ENCODE measurements at regions not wholly inside any gene's neighbourhood (a gene's known extent, or its start where the extent isn't known, plus 50 kb on each side); places are given as distances from the start of the nearest gene placed in this dataset.

GRCh38 chr15:47945872-47946650 is 174.7 kb upstream of the SLC24A5 start:
- H3K4me1 Mint-ChIP-seq (ENCODE audit: insufficient read depth, unreplicated experiment), result no peaks in the 10 kb centered on the region
- POLR2A ChIA-PET, result no interaction called here
- H3K36me3 Mint-ChIP-seq (ENCODE audit: insufficient read depth, unreplicated experiment), result no peaks in the 10 kb centered on the region
- DNase-seq (ENCODE audit: unreplicated experiment), result no peak
- H3K4me3 Mint-ChIP-seq (ENCODE audit: unreplicated experiment), result no peak overlapping the region
- intact Hi-C loops (cut with micrococcal nuclease), result no loop called here
- H3K27me3 Mint-ChIP-seq (ENCODE audit: insufficient read depth, unreplicated experiment), result no peaks in the 10 kb centered on the region
- no peak for TF ChIP-seq CTCF (IDR thresholded peaks at IDR 0.05; ENCODE audit: unreplicated experiment)
- CTCF ChIA-PET, result interaction anchor here (0.6 to 0.9 kb wide), 2 partner anchors 125 to 1311 kb away, joined by 3 to 4 read pairs; no protein-coding TSS in a partner anchor
- no peak overlapping the region for H3K27ac Mint-ChIP-seq (ENCODE audit: low read depth, unreplicated experiment)
- BruUV-seq (replicated peaks), result no TSS peak
- H3K9me3 Mint-ChIP-seq (ENCODE audit: unreplicated experiment), result peaks cover 7% of the 10 kb centered on the region

- Mint-ChIP-seq H3K27me3 (ENCODE audit: insufficient read depth, unreplicated experiment) (no peaks in the 10 kb centered on the region), H3K4me1 (ENCODE audit: insufficient read depth, unreplicated experiment) (no peaks in the 10 kb centered on the region)
Measured at GRCh38 chr15:47949815-47950214, 171.0 kb upstream of the SLC24A5 start.

GRCh38 chr15:47950447-47950846 is 170.3 kb upstream of the SLC24A5 start:
- Mint-ChIP-seq H3K4me3 (ENCODE audit: unreplicated experiment) (no peak overlapping the region), H3K9me3 (ENCODE audit: unreplicated experiment) (peaks cover 7% of the 10 kb centered on the region), H3K27ac (ENCODE audit: low read depth, unreplicated experiment) (no peak overlapping the region), H3K36me3 (ENCODE audit: insufficient read depth, unreplicated experiment) (no peaks in the 10 kb centered on the region), H3K27me3 (ENCODE audit: insufficient read depth, unreplicated experiment) (no peaks in the 10 kb centered on the region), H3K4me1 (ENCODE audit: insufficient read depth, unreplicated experiment) (no peaks in the 10 kb centered on the region)
- BruUV-seq (replicated peaks), result no TSS peak
- DNase-seq (ENCODE audit: unreplicated experiment), result no peak
- TF ChIP-seq CTCF (IDR thresholded peaks at IDR 0.05; ENCODE audit: unreplicated experiment), result no peak
- ChIA-PET POLR2A (interaction anchor here (0.8 to 1.3 kb wide), 2 partner anchors 130 to 233 kb away, joined by 3 read pairs; partner anchors contain the start of gene SEMA6D), CTCF (interaction anchor here (1.0 kb wide), 1 partner anchor 9 kb away, joined by 5 read pairs; no protein-coding TSS in a partner anchor)
- intact Hi-C loops (cut with micrococcal nuclease), result no loop called here

More at GRCh38 chr15:47949815-47950214, 171.0 kb upstream of the SLC24A5 start:
- Mint-ChIP-seq H3K27ac (ENCODE audit: low read depth, unreplicated experiment) (no peak overlapping the region), H3K9me3 (ENCODE audit: unreplicated experiment) (peaks cover 7% of the 10 kb centered on the region), H3K4me3 (ENCODE audit: unreplicated experiment) (no peak overlapping the region), H3K36me3 (ENCODE audit: insufficient read depth, unreplicated experiment) (no peaks in the 10 kb centered on the region)
- BruUV-seq (replicated peaks), result no TSS peak
- POLR2A ChIA-PET, result no interaction called here
- no peak for TF ChIP-seq CTCF (IDR thresholded peaks at IDR 0.05; ENCODE audit: unreplicated experiment)
- CTCF ChIA-PET, result interaction anchor here (1.0 kb wide), 1 partner anchor 10 kb away, joined by 5 read pairs; no protein-coding TSS in a partner anchor
- DNase-seq (ENCODE audit: unreplicated experiment), result no peak
- intact Hi-C loops (cut with micrococcal nuclease), result no loop called here

- ChIA-PET POLR2A (interaction anchor here (1.3 kb wide), 1 partner anchor 132 kb away, joined by 3 read pairs; no protein-coding TSS in a partner anchor), CTCF (no interaction called here)
- Mint-ChIP-seq H3K4me3 (ENCODE audit: unreplicated experiment) (no peak overlapping the region), H3K4me1 (ENCODE audit: insufficient read depth, unreplicated experiment) (no peaks in the 10 kb centered on the region), H3K36me3 (ENCODE audit: insufficient read depth, unreplicated experiment) (no peaks in the 10 kb centered on the region), H3K27me3 (ENCODE audit: insufficient read depth, unreplicated experiment) (no peaks in the 10 kb centered on the region), H3K27ac (ENCODE audit: low read depth, unreplicated experiment) (no peak overlapping the region), H3K9me3 (ENCODE audit: unreplicated experiment) (peaks cover 5% of the 10 kb centered on the region)
- intact Hi-C loops (cut with micrococcal nuclease), result no loop called here
- TF ChIP-seq CTCF (IDR thresholded peaks at IDR 0.05; ENCODE audit: unreplicated experiment), result no peak
- no TSS peak for BruUV-seq (replicated peaks)
- no peak for DNase-seq (ENCODE audit: unreplicated experiment)
Measured at GRCh38 chr15:47951781-47952180, 169.0 kb upstream of the SLC24A5 start.

Data from MCF 10A (cell line).